GM10248 (cell line): ENCODE measurements at regions not wholly inside any gene's neighbourhood (a gene's known extent, or its start where the extent isn't known, plus 50 kb on each side); places are given as distances from the start of the nearest gene placed in this dataset.

Experiments used
- CTCF ChIA-PET: fragments of 300-600 bp; sonication (Branson Sonifier 250); formaldehyde crosslinking; extraction: SDS; loops from one replicate; lab custom pipeline; 2021; ENCODE audit warnings: antibody characterized with exemption; lab: Yijun Ruan, JAX
- POLR2A ChIA-PET: fragments of 350-650 bp; sonication (Branson Sonifier 250); formaldehyde crosslinking; extraction: SDS; loops from one replicate; lab custom pipeline; 2020; ENCODE audit warnings: antibody characterized with exemption; lab: Yijun Ruan, JAX
- DNase-seq: peaks from one replicate; pipeline ENCODE4 v3.0.0; 2012; ENCODE audit errors: extremely low spot score
- CTCF ChIP-seq: IDR thresholded peaks from 2 replicates; pipeline ENCODE4 v1.5.1; 2012; ENCODE audit warnings: mild to moderate bottlenecking, low read depth; ENCODE audit errors: extremely low read depth, missing control alignments, control extremely low read depth

GRCh38 chr2:160901613-160902012, 258.6 kb upstream of the TANK start:
- no peak for TF ChIP-seq CTCF
- CTCF ChIA-PET: interaction anchor here (1.2 kb wide), 1 partner anchor 27 kb away, joined by 3 read pairs; no protein-coding TSS in a partner anchor
- POLR2A ChIA-PET: no interaction called here
- DNase-seq: no peak

- no peak for TF ChIP-seq CTCF
- no peak for DNase-seq
- ChIA-PET POLR2A (no interaction called here), CTCF (interaction anchor here (1.2 to 1.3 kb wide), 2 partner anchors 23 to 156 kb away, joined by 3 read pairs; no protein-coding TSS in a partner anchor)
Measured at GRCh38 chr2:160905862-160906261, 254.4 kb upstream of the TANK start.

GRCh38 chr2:160906878-160907277, 253.3 kb upstream of the TANK start:
- no peak for DNase-seq
- CTCF ChIA-PET: no interaction called here
- no peak for TF ChIP-seq CTCF
- POLR2A ChIA-PET: no interaction called here

DNA sequence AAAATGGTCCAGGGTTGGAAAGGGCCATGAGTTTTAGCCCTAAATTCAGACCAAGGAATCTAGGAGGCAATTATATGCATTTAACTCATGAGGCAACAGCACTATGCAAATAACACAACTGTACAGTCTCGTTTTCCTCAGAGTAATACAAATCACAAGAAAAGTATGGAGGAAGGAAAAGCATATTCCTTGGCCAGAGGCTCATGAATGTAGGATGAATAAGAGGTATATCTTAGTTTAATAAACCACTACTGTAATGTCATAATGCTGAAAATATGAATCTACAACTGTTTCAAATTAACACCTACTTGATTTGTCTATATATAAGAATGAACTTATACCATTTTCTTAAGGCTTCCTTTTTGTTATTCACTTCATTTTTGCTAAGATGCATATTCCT, 252.5 kb upstream of the TANK start:
- CTCF ChIA-PET: no interaction called here
- DNase-seq: no peak
- TF ChIP-seq CTCF: no peak
- POLR2A ChIA-PET: no interaction called here

DNA sequence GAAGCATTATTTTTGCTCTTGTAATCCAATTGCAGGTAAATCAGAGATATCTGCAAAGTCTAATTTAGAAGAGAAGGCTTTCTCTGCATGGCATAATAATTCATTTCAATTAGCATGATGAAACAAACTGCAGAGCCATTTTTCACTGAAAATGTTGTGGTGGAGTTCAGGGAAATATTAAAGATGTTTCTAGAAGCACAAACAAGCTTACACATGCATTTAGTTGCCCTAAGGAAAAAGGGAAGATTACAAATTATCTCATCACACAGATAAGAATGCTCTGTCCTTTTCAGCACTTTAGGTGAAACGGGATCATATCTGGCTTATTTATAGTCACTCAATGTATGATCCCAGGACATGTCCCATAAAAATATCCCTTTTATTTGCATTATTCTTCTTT, 252.1 kb upstream of the TANK start:
- DNase-seq: no peak
- ChIA-PET CTCF (no interaction called here), POLR2A (no interaction called here)
- no peak for TF ChIP-seq CTCF

GRCh38 chr2:160909781-160910242, 250.4 kb upstream of the TANK start:
- POLR2A ChIA-PET: no interaction called here
- TF ChIP-seq CTCF: no peak
- no peak for DNase-seq
- CTCF ChIA-PET: interaction anchor here (1.1 to 1.4 kb wide), 2 partner anchors 9 to 18 kb away, joined by 3 to 5 read pairs; no protein-coding TSS in a partner anchor
